SK-N-SH (cell line): ENCODE measurements at regions not wholly inside any gene's neighbourhood (a gene's known extent, or its start where the extent isn't known, plus 50 kb on each side); places are given as distances from the start of the nearest gene placed in this dataset.

Experiments used
- CTCF ChIA-PET: fragments of 300-600, 350-600 bp; formaldehyde crosslinking; extraction: SDS; loops from one replicate; lab custom pipeline; 2021; lab: Yijun Ruan, JAX
- POLR2A ChIA-PET: fragments of 350-600 bp; sonication (Branson Sonifier 250); formaldehyde crosslinking; extraction: SDS; loops from one replicate; lab custom pipeline; 2020; ENCODE audit warnings: antibody characterized with exemption, inconsistent platforms; lab: Yijun Ruan, JAX
- DNase-seq: peaks from one replicate; pipeline ENCODE4 v3.0.0; 2012
- H2AFZ ChIP-seq: fragments of 200-600 bp; sonication (generic); 2 replicates; pipeline ENCODE4 v1.8.1; 2016; ENCODE audit warnings: antibody characterized with exemption, mild to moderate bottlenecking, low read depth
- H3F3A ChIP-seq: fragments of 200-600 bp; sonication (generic); replicated peaks from 2 replicates; pipeline ENCODE3; 2016; ENCODE audit warnings: antibody characterized with exemption, mild to moderate bottlenecking; ENCODE audit not compliant: insufficient read depth
- H3K27ac ChIP-seq, 2 experiments: fragments of 200-500 bp in 1 of 2; fragments of 200-600 bp in 1 of 2; sonication (Bioruptor generic) in 1 of 2; sonication (generic), shearing (Covaris generic) in 1 of 2; 2 replicates each; pipeline versions ENCODE4 v1.5.1 to v1.6.1; 2014 to 2016; ENCODE audit warnings: low read depth in 2 of 2, inconsistent platforms in 1 of 2, low read length in 1 of 2, mild to moderate bottlenecking in 1 of 2, mixed read lengths in 1 of 2
- H3K27me3 ChIP-seq: fragments of 200-600 bp; sonication (generic), shearing (Covaris generic); 2 replicates; pipeline ENCODE4 v1.6.1; 2016; ENCODE audit warnings: mixed run types; ENCODE audit not compliant: insufficient read depth
- H3K36me3 ChIP-seq, 2 experiments: fragments of 200-500 bp in 1 of 2; fragments of 200-600 bp in 1 of 2; sonication (Bioruptor generic) in 1 of 2; sonication (generic) in 1 of 2; replicated peaks in 1 of 2; 2 replicates each; pipeline versions ENCODE3 to v1.5.1; 2014 to 2016; ENCODE audit warnings: low read length in 1 of 2, mild to moderate bottlenecking in 1 of 2; ENCODE audit not compliant: insufficient read depth in 2 of 2, control insufficient read depth in 1 of 2
- H3K4me1 ChIP-seq, 2 experiments: fragments of 200-500 bp in 1 of 2; fragments of 200-600 bp in 1 of 2; sonication (Bioruptor generic) in 1 of 2; sonication (generic), shearing (Covaris generic) in 1 of 2; 2 replicates each; pipeline versions ENCODE4 v1.5.1 to v1.6.1; 2014 to 2016; ENCODE audit warnings: low read depth in 1 of 2, low read length in 1 of 2, mixed run types in 1 of 2; ENCODE audit not compliant: insufficient read depth in 2 of 2, control insufficient read depth in 1 of 2
- H3K4me2 ChIP-seq: fragments of 200-600 bp; sonication (generic), shearing (Covaris generic); 2 replicates; pipeline ENCODE4 v1.6.1; 2017; ENCODE audit warnings: mixed run types
- H3K4me3 ChIP-seq, 2 experiments: fragments of 200-500 bp in 1 of 2; fragments of 200-600 bp in 1 of 2; sonication (Bioruptor generic) in 1 of 2; sonication (generic), shearing (Covaris generic) in 1 of 2; 2 replicates each; pipeline versions ENCODE4 v1.5.1 to v1.8.1; 2014 to 2016; ENCODE audit warnings: low read depth in 2 of 2, inconsistent platforms in 1 of 2, low read length in 1 of 2, mild to moderate bottlenecking in 1 of 2, mixed read lengths in 1 of 2, moderate library complexity in 1 of 2
- H3K79me2 ChIP-seq: fragments of 200-600 bp; sonication (generic); 2 replicates; pipeline ENCODE4 v1.8.1; 2017; ENCODE audit warnings: mild to moderate bottlenecking; ENCODE audit not compliant: insufficient read depth
- H3K9ac ChIP-seq: fragments of 200-600 bp; sonication (generic); 2 replicates; pipeline ENCODE4 v1.6.1; 2017; ENCODE audit warnings: mixed run types
- H3K9me2 ChIP-seq: fragments of 200-600 bp; sonication (generic); 2 replicates; pipeline ENCODE4 v1.6.1; 2017; ENCODE audit warnings: mixed run types
- H3K9me3 ChIP-seq: fragments of 200-600 bp; sonication (generic); 2 replicates; pipeline ENCODE4 v1.6.1; 2017; ENCODE audit warnings: mixed run types, mild to moderate bottlenecking, moderate library complexity
- H4K20me1 ChIP-seq: fragments of 200-600 bp; sonication (generic); 2 replicates; pipeline ENCODE4 v1.6.1; 2017; ENCODE audit warnings: mild to moderate bottlenecking, mixed run types; ENCODE audit not compliant: insufficient read depth
- GATA2 ChIP-seq: sonication (generic); formaldehyde crosslinking; IDR thresholded peaks from 2 replicates; pipeline ENCODE4 v1.5.0; 2020; ENCODE audit warnings: mild to moderate bottlenecking, missing genetic modification reagents
- MAX ChIP-seq: IDR thresholded peaks from 2 replicates; pipeline ENCODE4 v1.4.0; 2012; ENCODE audit warnings: low read depth
- MEF2A ChIP-seq: IDR thresholded peaks from 2 replicates; pipeline ENCODE4 v1.4.0; 2012; ENCODE audit warnings: low read depth, borderline replicate concordance
- MXI1 ChIP-seq: IDR thresholded peaks from 2 replicates; pipeline ENCODE4 v1.6.1; 2012; ENCODE audit warnings: mild to moderate bottlenecking, low read depth, low read length, improper control_type of control experiment
- RCOR1 ChIP-seq: fragments of 150-350 bp; IDR thresholded peaks from 2 replicates; pipeline ENCODE4 v1.6.1; 2017; ENCODE audit warnings: antibody characterized with exemption, low read length
- REST ChIP-seq: IDR thresholded peaks from 2 replicates; pipeline ENCODE4 v1.6.1; 2012; ENCODE audit warnings: mild to moderate bottlenecking, low read depth, low read length, moderate library complexity
- RXRA ChIP-seq: IDR thresholded peaks from 2 replicates; pipeline ENCODE4 v1.4.0; 2012; ENCODE audit warnings: low read depth, mild to moderate bottlenecking, borderline replicate concordance
- TCF12 ChIP-seq: IDR thresholded peaks from 2 replicates; pipeline ENCODE4 v1.4.0; 2012
- USF2 ChIP-seq: fragments of 150-350 bp; IDR thresholded peaks from 2 replicates; pipeline ENCODE4 v1.6.1; 2017; ENCODE audit warnings: antibody characterized with exemption, low read length, low read depth, borderline replicate concordance
- ZBTB33 ChIP-seq: IDR thresholded peaks from 2 replicates; pipeline ENCODE4 v1.4.0; 2012; ENCODE audit warnings: low read depth, borderline replicate concordance
- WGBS: methylation state at CpG from one replicate; pipeline ENCODE4 v1.1.6; 2017; ENCODE audit warnings: low lambda C conversion rate; 5-methylcytosine and 5-hydroxymethylcytosine counted together

- no peak overlapping the region for H3K9ac ChIP-seq
- no peaks in the 10 kb centered on the region for H4K20me1 ChIP-seq
- no peak for DNase-seq
- H3K9me2 ChIP-seq = no peaks in the 10 kb centered on the region
- H2AFZ ChIP-seq = no peak overlapping the region
- H3K9me3 ChIP-seq = no peaks in the 10 kb centered on the region
- 55% methylated on average over 13 of the region's 21 CpGs for WGBS
- TF ChIP-seq MEF2A (no peak), RXRA (no peak), REST (no peak), MAX (no peak), GATA2 (CRISPR knock-in tag) (no peak), RCOR1 (no peak), USF2 (no peak), MXI1 (no peak), TCF12 (no peak), ZBTB33 (no peak)
- TF ChIP-seq, all 33 proteins: peak for 0
- Histone ChIP-seq H3K79me2 (no peaks in the 10 kb centered on the region), H3K4me1 (no peaks in the 10 kb centered on the region), H3K27me3 (no peaks in the 10 kb centered on the region), H3K27ac (no peak overlapping the region), H3K4me2 (no peak overlapping the region), H3K36me3 (no peaks in the 10 kb centered on the region), H3F3A (no peaks in the 10 kb centered on the region), H3K4me3 (no peak overlapping the region)
- ChIA-PET CTCF (no interaction called here), POLR2A (no interaction called here)
Observed at GRCh38 chr22:48784701-48785503, 1042.8 kb downstream of the BRD1 start.
